HS-5 (cell line): ENCODE measurements at regions not wholly inside any gene's neighbourhood (a gene's known extent, or its start where the extent isn't known, plus 50 kb on each side); places are given as distances from the start of the nearest gene placed in this dataset.

Source experiments
- DNase-seq: peaks from one replicate; pipeline ENCODE4 v3.0.0-alpha.2; 2012; ENCODE audit warnings: low read depth

DNA sequence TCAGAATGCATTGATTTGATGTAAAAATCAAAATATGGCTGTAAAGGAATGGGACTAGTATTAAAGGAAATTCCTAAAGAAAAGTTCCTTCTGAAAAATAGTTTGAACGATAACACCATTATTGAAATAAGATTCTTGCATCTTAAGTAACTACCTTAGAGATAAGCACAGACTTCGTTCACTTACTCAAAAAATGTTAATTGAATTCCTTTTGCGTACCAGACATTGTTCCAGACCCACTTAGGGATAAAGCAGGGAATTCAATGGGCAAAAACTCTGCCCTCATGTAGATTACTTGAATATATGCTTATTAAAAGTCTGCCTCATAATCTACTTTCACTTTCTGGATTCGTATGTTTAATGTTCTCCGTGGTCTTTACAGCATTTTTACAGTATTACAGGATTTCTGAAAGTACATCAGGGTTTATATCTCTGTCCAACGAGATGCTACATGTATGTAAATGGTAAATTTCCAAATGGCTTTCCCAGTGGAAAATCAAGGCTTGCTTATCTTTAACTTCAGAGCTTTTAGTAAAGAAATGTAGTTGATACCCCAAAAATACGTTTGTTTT is 213.7 kb downstream of the GXYLT1 start:
- no peak for DNase-seq

- DNase-seq: no peak
Measured at GRCh38 chr12:41924111-41924510, 220.6 kb downstream of the GXYLT1 start.

DNA sequence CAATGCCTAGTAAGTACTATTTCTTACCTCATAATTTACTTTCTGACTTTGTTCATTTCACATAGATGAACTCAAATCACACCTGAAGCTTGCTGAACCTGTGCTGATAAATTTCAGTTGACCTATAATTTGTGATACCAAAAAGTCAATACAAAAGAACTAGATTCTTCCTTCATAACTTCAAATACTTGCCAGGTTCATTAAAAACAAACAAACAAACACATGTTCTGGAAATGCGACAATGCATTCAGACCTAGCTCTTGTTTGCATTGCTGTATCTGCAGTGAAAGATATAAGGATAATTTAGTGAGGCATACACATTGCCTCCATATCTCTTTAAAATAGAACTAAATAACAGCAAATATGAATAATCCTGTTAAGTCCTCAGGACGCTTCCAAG is 221.3 kb downstream of the GXYLT1 start:
- no peak for DNase-seq

- DNase-seq: no peak
Measured at GRCh38 chr12:41920355-41920754, 224.3 kb downstream of the GXYLT1 start.

DNA sequence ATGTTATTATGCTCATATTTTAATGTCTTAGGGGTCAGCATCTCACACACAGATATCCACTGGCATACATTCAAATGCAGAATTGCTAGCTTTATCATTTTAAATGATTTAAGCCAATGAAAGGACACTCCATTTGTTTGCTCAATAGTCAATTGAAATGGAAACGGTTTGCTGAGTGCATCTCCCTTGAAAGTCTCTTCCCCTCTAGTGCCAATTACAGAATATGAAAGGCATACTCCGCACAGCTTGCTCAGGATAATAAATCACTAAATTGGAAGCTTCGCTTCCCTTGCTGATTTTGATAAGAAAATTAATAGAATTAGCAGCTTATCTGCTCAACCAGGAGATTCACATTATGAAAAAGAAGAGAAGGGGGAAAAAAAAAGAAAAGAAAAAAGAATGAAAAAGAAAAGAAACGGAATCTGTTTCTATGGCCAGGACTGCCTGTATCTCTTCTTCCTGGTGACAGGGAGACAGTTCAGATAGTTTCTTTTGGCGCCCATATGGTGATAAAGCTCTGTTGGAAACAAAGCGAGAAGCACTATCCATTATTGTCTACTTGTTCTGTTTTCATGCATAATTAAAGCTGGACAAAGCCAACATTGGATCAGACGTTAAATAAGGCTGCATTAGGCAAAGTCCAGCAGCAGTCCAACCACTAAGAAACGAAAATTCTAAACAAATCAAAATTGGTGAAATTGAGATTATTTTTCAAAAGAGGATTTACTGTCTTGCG is 225.0 kb downstream of the GXYLT1 start:
- DNase-seq: no peak

DNA sequence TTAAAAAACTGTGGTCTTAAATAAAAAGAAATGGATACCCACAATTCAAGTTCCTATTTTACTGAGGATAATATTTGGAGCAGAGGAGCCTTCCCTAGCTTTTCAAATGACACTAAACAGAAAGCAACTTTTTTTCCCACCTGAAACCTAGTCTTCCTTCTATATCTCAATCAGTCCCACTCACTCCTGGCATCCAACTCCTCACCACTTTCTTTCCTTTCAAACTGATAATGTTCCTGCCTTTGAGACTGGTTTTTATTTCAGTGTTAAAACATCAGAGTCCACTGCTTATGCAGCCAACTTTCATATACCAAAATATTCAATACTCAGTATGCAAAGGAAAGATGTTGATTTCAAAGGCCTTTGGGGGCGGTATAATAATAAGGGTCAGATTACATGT is 225.6 kb downstream of the GXYLT1 start:
- no peak for DNase-seq

DNA sequence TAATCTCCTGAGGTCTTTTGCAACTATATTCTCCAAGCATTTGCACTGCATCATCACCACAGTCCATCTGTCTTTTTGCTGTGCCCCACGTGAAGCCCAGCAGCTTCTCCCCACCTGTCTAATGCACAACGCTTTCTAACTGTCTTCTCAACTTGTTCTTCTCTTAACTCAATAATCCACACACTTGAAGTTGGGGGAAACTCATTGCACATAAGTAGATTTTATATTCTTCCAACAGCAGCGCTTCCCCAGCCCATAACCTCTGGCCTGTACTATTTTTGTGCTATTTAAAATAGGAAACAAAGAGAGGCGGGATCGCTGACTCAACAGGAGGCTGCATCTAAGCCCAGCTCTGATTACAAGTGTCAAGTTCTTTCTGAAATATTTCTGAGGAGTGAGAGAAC is 226.7 kb downstream of the GXYLT1 start:
- no peak for DNase-seq

GRCh38 chr12:41917181-41917580 is 227.5 kb downstream of the GXYLT1 start:
- no peak for DNase-seq

DNA sequence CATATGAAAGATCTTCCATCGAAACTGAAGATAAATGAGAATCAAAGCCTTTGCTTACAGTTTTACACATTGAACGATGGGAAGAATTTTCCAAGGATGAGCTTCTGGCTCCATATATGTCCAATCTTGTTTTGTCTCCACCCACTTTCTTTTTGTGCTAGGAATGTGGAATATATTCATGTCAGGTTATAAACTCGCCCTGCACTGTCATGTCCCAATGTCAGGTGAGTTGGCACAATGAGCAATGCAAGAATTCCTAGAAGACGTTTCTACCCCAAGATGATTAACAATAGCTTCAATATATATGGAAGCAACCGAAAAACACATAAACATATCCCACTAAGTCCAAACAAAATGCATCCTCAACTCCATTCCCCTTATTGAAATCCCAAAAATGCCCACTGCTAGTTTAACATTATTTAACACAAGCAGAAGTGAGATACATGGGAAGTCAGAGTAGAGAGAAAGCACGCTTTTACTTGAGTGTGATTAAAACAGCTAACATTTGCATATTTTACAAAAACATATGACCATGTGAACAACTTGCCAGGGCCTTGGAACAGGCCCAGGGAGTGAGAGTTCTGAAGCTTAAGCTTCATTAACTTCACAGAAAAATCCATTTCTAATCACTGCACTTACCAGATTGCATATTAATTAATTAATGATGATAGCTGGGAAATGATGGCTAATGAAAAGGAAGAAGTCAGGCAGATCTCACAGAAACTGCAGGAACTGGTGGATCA is 233.9 kb downstream of the GXYLT1 start:
- no peak for DNase-seq

GRCh38 chr12:41908206-41908605 is 236.5 kb downstream of the GXYLT1 start:
- DNase-seq: no peak

- no peak for DNase-seq
Measured at GRCh38 chr12:41907550-41907949, 237.1 kb downstream of the GXYLT1 start.

DNA sequence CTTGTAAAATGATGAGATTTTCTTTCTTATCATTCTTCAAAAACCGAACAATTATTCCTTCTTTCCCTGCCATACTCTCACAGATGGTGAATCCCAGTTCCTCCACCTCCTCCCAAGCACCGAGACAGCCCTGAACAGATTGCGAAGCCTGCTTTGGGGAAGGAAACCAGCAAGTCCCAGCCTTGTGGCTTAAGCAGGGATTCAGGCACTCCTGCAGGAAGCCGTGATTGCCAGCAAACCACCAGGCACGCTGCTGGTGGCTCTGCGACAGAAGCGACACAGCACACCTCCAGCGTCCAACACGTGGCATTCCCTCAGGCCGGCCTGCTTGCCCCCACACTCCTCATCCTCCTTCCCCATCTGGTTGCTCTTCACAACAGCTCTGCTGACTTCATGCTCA is 237.7 kb downstream of the GXYLT1 start:
- no peak for DNase-seq

DNA sequence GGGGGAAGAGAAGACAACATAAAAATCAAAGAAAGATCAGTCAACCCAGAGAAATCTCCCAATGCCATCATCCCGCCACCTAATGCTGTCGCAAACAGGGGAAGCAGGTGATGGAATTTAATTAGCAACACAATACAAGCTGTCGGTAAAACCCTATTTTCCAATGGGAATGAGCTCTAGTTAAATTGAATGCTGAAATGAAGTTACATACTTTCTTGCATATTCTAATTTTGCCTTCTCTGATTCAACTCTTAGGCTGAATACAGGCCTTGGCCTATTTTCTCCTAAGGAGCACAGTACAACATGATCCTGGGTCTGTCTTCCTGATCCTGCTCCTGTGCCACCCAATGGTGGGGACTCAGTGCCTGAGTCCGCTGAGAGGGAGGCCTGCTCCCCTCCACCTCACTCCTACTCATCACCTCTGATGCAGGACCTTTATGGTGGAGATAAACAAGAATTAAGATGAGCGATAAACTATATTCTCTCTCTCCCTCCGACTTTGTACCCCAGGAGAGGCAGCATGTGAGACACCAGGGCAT is 238.8 kb downstream of the GXYLT1 start:
- no peak for DNase-seq

DNA sequence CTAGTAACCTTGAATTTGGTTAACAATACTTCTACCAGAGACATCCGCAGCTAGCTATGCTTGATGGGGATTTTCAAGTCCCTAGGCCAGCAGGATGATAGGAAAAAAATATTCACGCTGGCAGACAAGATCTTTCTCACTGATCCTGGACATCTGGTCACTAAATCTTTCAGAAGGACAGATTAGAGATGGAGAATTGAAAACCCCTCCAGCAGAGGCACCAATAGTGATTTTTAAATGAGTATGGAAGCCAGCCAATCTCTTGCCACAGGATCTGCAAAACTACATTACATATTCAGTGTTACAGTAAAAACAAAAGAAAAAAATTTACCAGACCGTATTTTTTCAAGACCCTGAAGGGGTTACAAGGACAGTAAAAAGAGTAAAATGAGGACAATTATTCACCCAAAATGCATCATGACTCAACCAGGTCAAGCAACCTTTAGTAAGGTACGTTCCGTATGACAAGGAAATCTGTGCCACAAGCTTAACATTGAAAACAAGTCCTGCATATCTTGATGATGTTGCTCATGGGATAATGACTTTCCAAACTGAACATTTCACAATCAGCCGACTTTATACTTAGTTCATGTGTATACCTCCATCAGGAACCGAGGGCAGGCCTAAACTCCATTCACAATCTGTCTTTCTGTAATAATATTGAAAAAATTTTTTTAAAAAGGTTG is 239.5 kb downstream of the GXYLT1 start:
- no peak for DNase-seq

DNA sequence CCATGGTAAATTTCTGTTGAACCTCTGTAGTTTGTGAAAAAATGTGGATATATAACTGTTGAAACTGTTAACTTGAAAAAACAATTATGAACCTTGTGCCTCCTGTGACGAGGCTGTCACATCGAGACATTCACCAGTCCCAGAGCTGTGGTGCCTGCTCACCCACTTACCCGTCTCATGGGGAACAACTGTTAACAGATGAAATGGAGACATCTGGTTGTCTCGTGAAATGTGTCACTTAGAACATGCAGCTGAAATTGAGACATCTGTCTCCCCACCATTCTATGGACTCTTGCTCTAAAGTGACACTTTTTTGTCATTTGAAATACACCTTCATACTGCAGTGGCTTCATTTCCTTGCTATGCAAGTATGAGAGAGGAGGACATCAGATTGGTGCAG is 240.6 kb downstream of the GXYLT1 start:
- no peak for DNase-seq

DNA sequence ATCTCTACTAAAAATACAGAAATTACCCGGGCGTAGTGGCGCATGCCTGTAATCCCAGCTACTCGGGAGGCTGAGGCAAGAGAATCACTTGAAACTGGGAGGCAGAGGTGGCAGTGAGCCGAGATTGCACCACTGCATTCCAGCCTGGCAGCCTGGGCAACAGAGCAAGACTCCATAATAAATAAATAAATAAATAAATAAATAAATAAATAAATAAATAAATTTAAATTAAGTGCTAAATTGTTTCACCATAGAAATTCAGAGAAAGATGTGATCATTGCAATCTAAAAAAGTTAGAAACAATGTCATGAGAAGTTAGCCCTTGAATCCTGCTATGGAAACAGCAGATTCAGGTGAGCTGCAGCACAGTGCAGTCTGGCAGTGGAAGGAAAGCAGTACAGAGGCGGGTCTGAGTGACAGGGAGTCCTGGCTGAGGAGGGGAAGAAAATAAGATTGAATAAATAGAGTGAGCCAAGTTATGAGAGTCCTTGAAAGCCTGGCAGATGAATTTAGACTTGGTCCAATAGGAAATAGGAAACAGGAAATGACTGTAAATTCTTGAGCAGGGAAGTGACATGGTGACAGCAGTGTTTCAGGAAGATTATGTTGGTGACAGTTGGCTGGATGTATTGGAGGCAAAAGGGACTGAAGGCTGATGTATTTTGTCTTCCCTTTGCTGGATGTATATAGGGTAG is 241.5 kb downstream of the GXYLT1 start:
- no peak for DNase-seq

DNA sequence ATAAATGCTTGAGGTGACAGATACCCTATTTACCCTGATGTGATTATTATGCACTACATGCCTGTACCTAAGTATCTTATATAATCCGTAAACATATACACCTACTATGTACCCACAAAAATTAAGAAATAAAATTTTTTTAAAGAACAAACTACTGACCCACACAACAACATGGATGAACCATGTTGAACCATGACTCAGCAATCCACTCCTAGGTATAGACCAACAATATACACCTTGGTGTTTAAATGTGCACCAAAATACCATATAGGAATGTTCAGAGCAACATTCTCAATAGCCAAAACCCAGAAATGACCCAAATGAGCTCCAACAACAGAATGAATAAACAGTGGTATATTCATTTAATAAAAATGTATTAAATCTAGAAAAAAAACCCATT is 245.1 kb downstream of the GXYLT1 start:
- no peak for DNase-seq

DNA sequence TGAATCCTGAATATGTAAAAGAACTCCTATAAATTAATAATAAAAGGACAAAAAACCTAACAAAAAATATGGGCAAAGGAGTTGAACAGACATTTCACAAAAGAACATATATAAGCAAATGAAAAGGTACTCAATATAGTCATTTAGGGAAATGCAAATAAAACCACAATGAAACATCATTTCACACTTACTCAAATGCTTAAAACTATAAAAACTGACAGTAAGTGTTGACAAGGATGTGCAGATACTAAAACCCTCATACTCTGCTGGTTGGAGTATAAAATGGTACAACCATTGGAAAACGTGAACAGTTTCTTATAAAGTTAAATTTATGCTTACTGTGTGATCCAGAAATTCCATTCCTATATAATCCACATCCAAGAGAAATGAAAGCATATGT is 247.1 kb downstream of the GXYLT1 start:
- DNase-seq: no peak

DNA sequence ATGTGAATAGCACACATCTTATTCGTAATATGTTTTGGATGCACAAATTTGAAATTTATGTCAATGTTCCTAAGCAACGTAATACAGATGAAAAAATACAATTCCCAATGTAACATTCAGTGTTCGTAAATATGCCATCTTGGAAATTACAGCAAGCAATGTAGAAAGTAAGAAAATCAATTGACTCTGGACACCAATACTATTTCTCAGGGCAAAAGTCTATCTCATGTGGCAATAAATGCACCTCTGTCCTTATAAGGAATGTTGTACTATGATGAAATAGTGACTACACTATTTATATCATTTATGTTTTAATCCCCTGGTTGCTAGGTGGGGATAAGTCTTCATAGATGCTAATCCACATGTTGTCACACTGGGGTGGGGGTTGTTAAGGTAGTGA is 251.2 kb downstream of the GXYLT1 start:
- DNase-seq: no peak

- DNase-seq: no peak
Measured at GRCh38 chr12:41892302-41892701, 252.4 kb downstream of the GXYLT1 start.

GRCh38 chr12:41891226-41891625 is 253.4 kb downstream of the GXYLT1 start:
- no peak for DNase-seq

DNA sequence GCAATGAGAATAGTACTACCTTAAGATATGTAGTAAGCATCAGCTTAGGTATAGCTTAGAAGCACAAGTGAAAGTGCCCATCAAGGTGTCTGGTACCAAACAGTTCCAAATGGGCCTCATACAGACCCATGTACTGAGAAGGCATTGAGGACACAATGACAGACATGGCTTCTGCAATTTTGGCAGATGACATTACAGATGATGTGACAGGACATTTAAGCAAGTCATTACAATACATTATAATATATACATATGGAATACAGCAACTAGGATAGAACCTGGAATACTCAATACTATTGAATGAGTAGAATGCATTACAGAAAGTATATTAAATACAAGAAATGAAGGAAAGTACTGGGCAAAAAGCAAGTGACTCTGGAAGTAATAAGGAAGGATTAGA is 256.4 kb downstream of the GXYLT1 start:
- no peak for DNase-seq
